ENCODE measurements at regions not wholly inside any gene's neighbourhood (a gene's known extent, or its start where the extent isn't known, plus 50 kb on each side); places are given as distances from the start of the nearest gene placed in this dataset.
"Not testable (repeated sequence)": the region's sequence is repeated elsewhere in the genome, so short reads cannot be mapped to it uniquely, and the experiment has no call there.

DNA sequence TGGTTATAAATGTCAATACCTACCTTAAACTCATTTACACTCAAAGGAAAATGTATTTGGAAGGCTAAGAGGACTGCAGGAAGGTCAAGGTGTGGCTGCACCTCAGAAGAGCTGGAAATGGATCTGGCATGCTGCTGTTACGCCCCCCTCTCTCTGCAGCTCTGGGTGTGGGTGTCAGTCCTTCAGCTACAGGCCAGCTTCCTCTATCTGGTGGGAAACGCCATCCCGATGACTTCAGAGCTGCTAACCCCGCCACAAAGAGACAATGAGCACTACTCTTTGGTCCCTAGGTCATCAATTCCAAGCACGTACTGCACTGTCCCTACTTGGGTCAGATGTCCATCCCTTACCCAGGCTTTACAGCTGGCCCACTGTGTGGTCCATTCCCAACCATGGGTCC, 74.2 kb downstream of the TEX35 start:
- H3K79me2 ChIP-seq (ENCODE audit: low read length) = no peaks in the 10 kb centered on the region
- H3K27me3 ChIP-seq (ENCODE audit: low read length) = no peaks in the 10 kb centered on the region
- no peaks in the 10 kb centered on the region for H3K4me1 ChIP-seq (ENCODE audit: insufficient read depth, low read length)
- ATAC-seq = no peak
- no peak overlapping the region for H3K27ac ChIP-seq (ENCODE audit: low read length)
- H2AFZ ChIP-seq (ENCODE audit: low read length) = no peak overlapping the region
- H3K9me2 ChIP-seq (replicated peaks; ENCODE audit: low read length) = no peaks in the 10 kb centered on the region
- CTCF ChIA-PET = no interaction called here
- no TSS peak for BruUV-seq (replicated peaks)
- H3K9me3 ChIP-seq (ENCODE audit: low read length) = no peaks in the 10 kb centered on the region
- no peaks in the 10 kb centered on the region for H3F3A ChIP-seq (ENCODE audit: low read length, unreplicated experiment)
- TF ChIP-seq EZH2 (IDR thresholded peaks at IDR 0.05; ENCODE audit: low read length, unreplicated experiment) = no peak
- TF ChIP-seq, protein P1, sequence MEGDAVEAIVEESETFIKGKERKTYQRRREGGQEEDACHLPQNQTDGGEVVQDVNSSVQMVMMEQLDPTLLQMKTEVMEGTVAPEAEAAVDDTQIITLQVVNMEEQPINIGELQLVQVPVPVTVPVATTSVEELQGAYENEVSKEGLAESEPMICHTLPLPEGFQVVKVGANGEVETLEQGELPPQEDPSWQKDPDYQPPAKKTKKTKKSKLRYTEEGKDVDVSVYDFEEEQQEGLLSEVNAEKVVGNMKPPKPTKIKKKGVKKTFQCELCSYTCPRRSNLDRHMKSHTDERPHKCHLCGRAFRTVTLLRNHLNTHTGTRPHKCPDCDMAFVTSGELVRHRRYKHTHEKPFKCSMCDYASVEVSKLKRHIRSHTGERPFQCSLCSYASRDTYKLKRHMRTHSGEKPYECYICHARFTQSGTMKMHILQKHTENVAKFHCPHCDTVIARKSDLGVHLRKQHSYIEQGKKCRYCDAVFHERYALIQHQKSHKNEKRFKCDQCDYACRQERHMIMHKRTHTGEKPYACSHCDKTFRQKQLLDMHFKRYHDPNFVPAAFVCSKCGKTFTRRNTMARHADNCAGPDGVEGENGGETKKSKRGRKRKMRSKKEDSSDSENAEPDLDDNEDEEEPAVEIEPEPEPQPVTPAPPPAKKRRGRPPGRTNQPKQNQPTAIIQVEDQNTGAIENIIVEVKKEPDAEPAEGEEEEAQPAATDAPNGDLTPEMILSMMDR (conservative IDR thresholded peaks at IDR 0.05; ENCODE audit: low read depth, low read length) = no peak
- no peak for TF ChIP-seq EZH2phosphoT487 (IDR thresholded peaks at IDR 0.05; ENCODE audit: borderline replicate concordance, low read length)
- H3K36me3 ChIP-seq (ENCODE audit: low read depth, low read length) = no peaks in the 10 kb centered on the region
- POLR2A ChIA-PET (ENCODE audit: unreplicated experiment) = no interaction called here
- no peak overlapping the region for H3K4me2 ChIP-seq (ENCODE audit: low read length)
- intact Hi-C loops (cut with micrococcal nuclease) = no loop called here
- H4K20me1 ChIP-seq (ENCODE audit: low read length) = no peaks in the 10 kb centered on the region
- H3K9ac ChIP-seq (ENCODE audit: low read length) = no peak overlapping the region
- H3K4me3 ChIP-seq (ENCODE audit: low read length) = no peak overlapping the region
- no peak for DNase-seq

DNA sequence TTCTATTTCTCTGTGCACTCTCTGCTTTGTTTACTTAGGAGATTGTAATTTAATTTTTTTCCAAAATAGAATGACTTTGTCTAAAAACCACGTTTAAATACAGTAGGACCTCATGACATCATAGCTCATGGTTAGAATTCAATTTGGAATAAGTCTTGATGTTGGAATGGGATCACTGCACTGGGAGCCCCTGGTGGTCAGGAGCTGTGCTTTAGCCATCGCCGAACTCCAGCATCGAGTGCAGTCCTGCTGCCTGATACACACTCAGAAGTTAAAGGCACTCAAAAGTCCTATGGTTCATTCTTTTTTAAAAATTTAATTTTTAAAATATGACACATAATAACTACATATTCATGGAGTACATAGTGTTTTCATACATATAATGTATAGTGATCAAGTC, 75.1 kb downstream of the TEX35 start:
- intact Hi-C loops (cut with micrococcal nuclease) = no loop called here
- H3F3A ChIP-seq (ENCODE audit: low read length, unreplicated experiment) = no peaks in the 10 kb centered on the region
- no peaks in the 10 kb centered on the region for H3K27me3 ChIP-seq (ENCODE audit: low read length)
- H3K4me1 ChIP-seq (ENCODE audit: insufficient read depth, low read length) = no peaks in the 10 kb centered on the region
- no peaks in the 10 kb centered on the region for H3K79me2 ChIP-seq (ENCODE audit: low read length)
- H3K9ac ChIP-seq (ENCODE audit: low read length) = no peak overlapping the region
- ATAC-seq (no peak), DNase-seq (no peak)
- no TSS peak for BruUV-seq (replicated peaks)
- TF ChIP-seq, protein P1 (conservative IDR thresholded peaks at IDR 0.05; ENCODE audit: low read depth, low read length) = no peak
- TF ChIP-seq EZH2phosphoT487 (IDR thresholded peaks at IDR 0.05; ENCODE audit: borderline replicate concordance, low read length) = no peak
- no peak overlapping the region for H3K27ac ChIP-seq (ENCODE audit: low read length)
- no peaks in the 10 kb centered on the region for H3K9me3 ChIP-seq (ENCODE audit: low read length)
- H4K20me1 ChIP-seq (ENCODE audit: low read length) = no peaks in the 10 kb centered on the region
- no peaks in the 10 kb centered on the region for H3K36me3 ChIP-seq (ENCODE audit: low read depth, low read length)
- ChIA-PET POLR2A (ENCODE audit: unreplicated experiment) (no interaction called here), CTCF (no interaction called here)
- no peak overlapping the region for H2AFZ ChIP-seq (ENCODE audit: low read length)
- no peak overlapping the region for H3K4me2 ChIP-seq (ENCODE audit: low read length)
- no peak overlapping the region for H3K4me3 ChIP-seq (ENCODE audit: low read length)
- H3K9me2 ChIP-seq (replicated peaks; ENCODE audit: low read length) = no peaks in the 10 kb centered on the region

DNA sequence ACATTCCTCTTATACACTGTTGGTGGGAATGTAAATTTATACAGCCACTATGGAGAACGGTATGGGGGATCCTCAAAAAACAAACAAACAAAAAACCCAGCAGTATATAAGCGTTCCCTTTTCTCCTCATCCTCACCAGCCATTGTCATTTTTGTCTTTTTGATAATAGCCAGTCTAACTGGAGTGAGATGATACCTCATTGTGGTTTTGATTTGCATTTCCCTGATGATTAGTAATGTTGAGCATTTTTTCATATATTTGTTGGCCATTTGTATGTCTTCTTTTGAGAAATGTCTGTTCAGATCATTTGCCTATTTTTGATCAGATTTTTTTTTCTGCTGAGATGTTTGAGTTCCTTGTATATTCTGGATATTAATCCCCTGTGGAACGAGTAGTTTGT, 76.1 kb downstream of the TEX35 start:
- H3K4me3 ChIP-seq (ENCODE audit: low read length); H4K20me1 ChIP-seq (ENCODE audit: low read length); DNase-seq; H3K4me2 ChIP-seq (ENCODE audit: low read length); intact Hi-C loops (cut with micrococcal nuclease); POLR2A ChIA-PET (ENCODE audit: unreplicated experiment); H3K9me2 ChIP-seq (replicated peaks; ENCODE audit: low read length); ATAC-seq; H3K9me3 ChIP-seq (ENCODE audit: low read length); H3K4me1 ChIP-seq (ENCODE audit: insufficient read depth, low read length); H3K27ac ChIP-seq (ENCODE audit: low read length); CTCF ChIA-PET; H3K27me3 ChIP-seq (ENCODE audit: low read length); H3K9ac ChIP-seq (ENCODE audit: low read length); H3K36me3 ChIP-seq (ENCODE audit: low read depth, low read length); H3F3A ChIP-seq (ENCODE audit: low read length, unreplicated experiment); BruUV-seq (replicated peaks); H2AFZ ChIP-seq (ENCODE audit: low read length); H3K79me2 ChIP-seq (ENCODE audit: low read length): not testable (repeated sequence)

DNA sequence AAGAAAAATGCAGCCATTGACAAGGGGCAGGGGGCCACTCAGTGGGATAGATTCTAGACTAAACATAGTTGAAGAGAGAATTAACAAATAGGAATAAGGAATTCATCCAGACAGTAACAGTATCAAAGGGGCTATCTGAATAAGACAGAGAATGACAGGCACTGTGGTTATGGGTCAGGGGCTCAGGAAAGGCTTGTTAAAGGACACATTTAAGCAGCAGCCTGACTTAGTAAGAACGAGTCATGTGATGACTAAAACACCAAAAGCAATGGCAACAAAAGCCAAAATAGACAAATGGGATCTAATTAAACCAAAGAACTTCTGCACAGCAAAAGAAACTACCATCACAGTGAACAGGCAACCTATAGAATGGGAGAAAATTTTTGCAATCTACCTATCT, 78.9 kb downstream of the TEX35 start:
- peak; percentile 13 for DNase-seq
- H3K27me3 ChIP-seq (ENCODE audit: low read length); H2AFZ ChIP-seq (ENCODE audit: low read length); H3K4me1 ChIP-seq (ENCODE audit: insufficient read depth, low read length); POLR2A ChIA-PET (ENCODE audit: unreplicated experiment); H3K4me3 ChIP-seq (ENCODE audit: low read length); H3K36me3 ChIP-seq (ENCODE audit: low read depth, low read length); H3K9me2 ChIP-seq (replicated peaks; ENCODE audit: low read length); intact Hi-C loops (cut with micrococcal nuclease); H3K27ac ChIP-seq (ENCODE audit: low read length); BruUV-seq (replicated peaks); H3K9ac ChIP-seq (ENCODE audit: low read length); CTCF ChIA-PET; ATAC-seq; H3F3A ChIP-seq (ENCODE audit: low read length, unreplicated experiment); H4K20me1 ChIP-seq (ENCODE audit: low read length); H3K9me3 ChIP-seq (ENCODE audit: low read length); H3K4me2 ChIP-seq (ENCODE audit: low read length); H3K79me2 ChIP-seq (ENCODE audit: low read length): not testable (repeated sequence)
